ENCODE measurements at regions not wholly inside any gene's neighbourhood (a gene's known extent, or its start where the extent isn't known, plus 50 kb on each side); places are given as distances from the start of the nearest gene placed in this dataset.
"Not testable (repeated sequence)": the region's sequence is repeated elsewhere in the genome, so short reads cannot be mapped to it uniquely, and the experiment has no call there.

- Histone ChIP-seq H3K9me3 (ENCODE audit: low read length) (no peaks in the 10 kb centered on the region), H3K27me3 (ENCODE audit: low read length) (no peaks in the 10 kb centered on the region), H3K4me2 (ENCODE audit: low read length) (no peak overlapping the region), H3K27ac (ENCODE audit: low read length) (no peak overlapping the region), H2AFZ (ENCODE audit: low read length) (no peak overlapping the region), H3K4me3 (ENCODE audit: low read length) (no peak overlapping the region), H3K9me2 (replicated peaks; ENCODE audit: low read length) (no peaks in the 10 kb centered on the region), H3K36me3 (ENCODE audit: low read depth, low read length) (no peaks in the 10 kb centered on the region), H4K20me1 (ENCODE audit: low read length) (no peaks in the 10 kb centered on the region), H3F3A (ENCODE audit: low read length, unreplicated experiment) (no peaks in the 10 kb centered on the region), H3K9ac (ENCODE audit: low read length) (no peak overlapping the region), H3K79me2 (ENCODE audit: low read length) (no peaks in the 10 kb centered on the region), H3K4me1 (ENCODE audit: insufficient read depth, low read length) (0 out of 2 replicates have a peak, but pooled peaks cover under 1% of the 10 kb centered on the region)
- ATAC-seq, result no peak
- POLR2A ChIA-PET (ENCODE audit: unreplicated experiment), result no interaction called here
- intact Hi-C loops (cut with micrococcal nuclease), result no loop called here
- no peak for DNase-seq
- CTCF ChIA-PET, result no interaction called here
- TF ChIP-seq EZH2phosphoT487 (IDR thresholded peaks at IDR 0.05; ENCODE audit: borderline replicate concordance, low read length) (no peak), EZH2 (IDR thresholded peaks at IDR 0.05; ENCODE audit: low read length, unreplicated experiment) (no peak), CTCF (conservative IDR thresholded peaks at IDR 0.05; ENCODE audit: low read depth, low read length) (no peak)
- BruUV-seq (replicated peaks), result no TSS peak
These were observed 135.2 kb upstream of the KRR1 start for GRCh38 chr12:75646329-75647210.

- no peak overlapping the region for H3K9ac ChIP-seq (ENCODE audit: low read length)
- POLR2A ChIA-PET (ENCODE audit: unreplicated experiment), result interaction anchor here (0.6 kb wide), 1 partner anchor 14 kb away, joined by 5 read pairs; no protein-coding TSS in a partner anchor
- H3K4me1 ChIP-seq (ENCODE audit: insufficient read depth, low read length), result peaks cover 9% of the 10 kb centered on the region; the same call in 1 of the 2 replicates
These were observed 133.2 kb upstream of the KRR1 start for GRCh38 chr12:75644472-75645072.

DNA sequence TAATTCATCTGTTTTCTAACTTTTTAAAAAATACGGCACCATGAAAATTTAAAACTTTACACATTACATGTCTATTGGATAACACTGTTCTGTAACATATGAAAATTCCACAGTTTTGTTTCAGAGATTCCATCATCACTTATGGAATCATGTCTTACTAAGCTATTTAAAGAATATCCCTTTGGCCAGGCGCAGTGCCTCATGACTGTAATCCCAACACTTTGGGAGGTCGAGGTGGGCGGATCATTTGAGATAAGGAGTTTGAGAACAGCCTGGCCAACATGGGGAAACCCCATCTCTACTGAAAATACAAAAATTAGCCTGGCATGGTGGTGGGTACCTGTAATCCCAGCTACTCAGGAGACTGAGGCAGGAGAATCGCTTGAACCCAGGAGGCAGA lies 131.7 kb upstream of the KRR1 start:
- H3K9ac ChIP-seq (ENCODE audit: low read length); H3K79me2 ChIP-seq (ENCODE audit: low read length); BruUV-seq (replicated peaks); H3F3A ChIP-seq (ENCODE audit: low read length, unreplicated experiment); H3K9me3 ChIP-seq (ENCODE audit: low read length); CTCF ChIA-PET; H2AFZ ChIP-seq (ENCODE audit: low read length); POLR2A ChIA-PET (ENCODE audit: unreplicated experiment); H4K20me1 ChIP-seq (ENCODE audit: low read length); H3K4me2 ChIP-seq (ENCODE audit: low read length); intact Hi-C loops (cut with micrococcal nuclease); H3K27ac ChIP-seq (ENCODE audit: low read length); H3K36me3 ChIP-seq (ENCODE audit: low read depth, low read length); H3K27me3 ChIP-seq (ENCODE audit: low read length); ATAC-seq; DNase-seq; H3K4me3 ChIP-seq (ENCODE audit: low read length); H3K9me2 ChIP-seq (replicated peaks; ENCODE audit: low read length): not testable (repeated sequence)
- peaks cover 17% of the 10 kb centered on the region for H3K4me1 ChIP-seq (ENCODE audit: insufficient read depth, low read length)

More at GRCh38 chr12:75644472-75645072, 133.2 kb upstream of the KRR1 start:
- intact Hi-C loops (cut with micrococcal nuclease), result no loop called here
- Histone ChIP-seq H3K9me3 (ENCODE audit: low read length) (no peaks in the 10 kb centered on the region), H3K36me3 (ENCODE audit: low read depth, low read length) (no peaks in the 10 kb centered on the region), H3K27me3 (ENCODE audit: low read length) (no peaks in the 10 kb centered on the region), H3F3A (ENCODE audit: low read length, unreplicated experiment) (no peaks in the 10 kb centered on the region), H2AFZ (ENCODE audit: low read length) (no peak overlapping the region), H3K79me2 (ENCODE audit: low read length) (no peaks in the 10 kb centered on the region), H3K4me2 (ENCODE audit: low read length) (no peak overlapping the region), H3K9me2 (replicated peaks; ENCODE audit: low read length) (no peaks in the 10 kb centered on the region), H3K4me3 (ENCODE audit: low read length) (no peak overlapping the region), H3K27ac (ENCODE audit: low read length) (no peak overlapping the region), H4K20me1 (ENCODE audit: low read length) (no peaks in the 10 kb centered on the region)
- no TSS peak for BruUV-seq (replicated peaks)
- no peak for ATAC-seq
- CTCF ChIA-PET, result no interaction called here
- DNase-seq, result no peak
- TF ChIP-seq CTCF (conservative IDR thresholded peaks at IDR 0.05; ENCODE audit: low read depth, low read length) (no peak), EZH2phosphoT487 (IDR thresholded peaks at IDR 0.05; ENCODE audit: borderline replicate concordance, low read length) (no peak), EZH2 (IDR thresholded peaks at IDR 0.05; ENCODE audit: low read length, unreplicated experiment) (no peak)

Measured in PC-3 (cell line).